Astrocyte of the cerebellum (primary cell): ENCODE measurements at regions not wholly inside any gene's neighbourhood (a gene's known extent, or its start where the extent isn't known, plus 50 kb on each side); places are given as distances from the start of the nearest gene placed in this dataset.
"Not testable (repeated sequence)": the region's sequence is repeated elsewhere in the genome, so short reads cannot be mapped to it uniquely, and the experiment has no call there.

Experiments used
- DNase-seq: peaks from one replicate; pipeline ENCODE4 v3.0.0-alpha.2; 2011; ENCODE audit warnings: low read depth
- H3K4me3 ChIP-seq: 2 replicates; pipeline ENCODE4 v1.5.1; 2011; ENCODE audit warnings: mild to moderate bottlenecking, low read depth, low read length, moderate library complexity
- in situ Hi-C: cut with HindIII; loops from 2 replicates; pipeline ENCODE4 v1.10.0; 2017; ENCODE audit warnings: low sequenced_read_pairs
- TF ChIP-seq, protein P1 (sequence below): IDR thresholded peaks from 2 replicates; pipeline ENCODE4 v1.5.1; 2012; ENCODE audit warnings: low read length, low read depth, moderate library complexity, mild to moderate bottlenecking; ENCODE audit errors: missing control alignments

GRCh38 chr7:67487316-67487715 lies 490.7 kb downstream of the TYW1 start:
- TF ChIP-seq, protein P1, sequence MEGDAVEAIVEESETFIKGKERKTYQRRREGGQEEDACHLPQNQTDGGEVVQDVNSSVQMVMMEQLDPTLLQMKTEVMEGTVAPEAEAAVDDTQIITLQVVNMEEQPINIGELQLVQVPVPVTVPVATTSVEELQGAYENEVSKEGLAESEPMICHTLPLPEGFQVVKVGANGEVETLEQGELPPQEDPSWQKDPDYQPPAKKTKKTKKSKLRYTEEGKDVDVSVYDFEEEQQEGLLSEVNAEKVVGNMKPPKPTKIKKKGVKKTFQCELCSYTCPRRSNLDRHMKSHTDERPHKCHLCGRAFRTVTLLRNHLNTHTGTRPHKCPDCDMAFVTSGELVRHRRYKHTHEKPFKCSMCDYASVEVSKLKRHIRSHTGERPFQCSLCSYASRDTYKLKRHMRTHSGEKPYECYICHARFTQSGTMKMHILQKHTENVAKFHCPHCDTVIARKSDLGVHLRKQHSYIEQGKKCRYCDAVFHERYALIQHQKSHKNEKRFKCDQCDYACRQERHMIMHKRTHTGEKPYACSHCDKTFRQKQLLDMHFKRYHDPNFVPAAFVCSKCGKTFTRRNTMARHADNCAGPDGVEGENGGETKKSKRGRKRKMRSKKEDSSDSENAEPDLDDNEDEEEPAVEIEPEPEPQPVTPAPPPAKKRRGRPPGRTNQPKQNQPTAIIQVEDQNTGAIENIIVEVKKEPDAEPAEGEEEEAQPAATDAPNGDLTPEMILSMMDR: no peak
- no peak for DNase-seq
- in situ Hi-C loops: no loop called here
- H3K4me3 ChIP-seq: no peak overlapping the region

DNA sequence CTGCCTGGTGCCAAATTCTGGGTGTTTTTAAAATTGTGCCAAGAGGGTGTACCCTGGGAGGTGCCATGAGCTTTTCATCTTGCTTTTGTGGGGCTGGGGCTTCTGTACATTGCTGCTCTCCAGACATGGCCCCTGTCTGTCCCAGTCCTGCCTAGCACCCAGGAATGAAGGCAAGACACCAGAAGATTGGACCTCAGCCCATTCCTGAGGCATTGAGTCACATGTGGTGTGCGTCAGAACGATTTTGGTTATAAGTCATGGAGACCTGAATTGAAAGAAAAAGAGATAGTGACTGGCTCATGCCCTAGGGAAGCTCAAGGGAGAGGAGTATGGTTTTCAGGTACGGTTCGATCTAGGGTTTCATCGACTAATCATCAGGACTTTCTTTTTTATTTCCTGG lies 493.2 kb downstream of the TYW1 start:
- TF ChIP-seq, protein P1: no peak
- in situ Hi-C loops: no loop called here
- no peak overlapping the region for H3K4me3 ChIP-seq

DNA sequence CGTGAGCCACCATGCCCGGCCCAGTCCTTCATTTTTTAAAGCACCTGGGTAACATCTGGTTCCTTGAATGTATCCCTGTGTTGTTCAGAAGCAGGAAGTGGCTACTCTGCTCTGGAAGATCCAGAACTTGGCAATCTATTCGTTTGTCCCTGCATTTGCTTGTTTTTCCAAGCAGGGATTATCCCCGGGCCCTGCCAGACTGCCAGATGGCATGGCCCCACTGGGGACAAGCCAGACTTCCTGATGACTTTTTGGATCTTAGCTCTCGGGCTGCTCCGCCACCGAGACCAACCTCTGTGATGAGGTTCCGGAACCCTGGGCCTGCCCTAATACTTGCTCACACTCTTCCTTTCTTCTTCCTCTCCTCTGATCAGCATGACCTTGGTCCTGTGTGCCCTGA lies 496.7 kb downstream of the TYW1 start:
- no peak for DNase-seq
- in situ Hi-C loops: no loop called here
- TF ChIP-seq, protein P1: no peak
- H3K4me3 ChIP-seq: no peak overlapping the region

More for the DNA sequence above, 493.2 kb downstream of the TYW1 start:
- DNase-seq: no peak

DNA sequence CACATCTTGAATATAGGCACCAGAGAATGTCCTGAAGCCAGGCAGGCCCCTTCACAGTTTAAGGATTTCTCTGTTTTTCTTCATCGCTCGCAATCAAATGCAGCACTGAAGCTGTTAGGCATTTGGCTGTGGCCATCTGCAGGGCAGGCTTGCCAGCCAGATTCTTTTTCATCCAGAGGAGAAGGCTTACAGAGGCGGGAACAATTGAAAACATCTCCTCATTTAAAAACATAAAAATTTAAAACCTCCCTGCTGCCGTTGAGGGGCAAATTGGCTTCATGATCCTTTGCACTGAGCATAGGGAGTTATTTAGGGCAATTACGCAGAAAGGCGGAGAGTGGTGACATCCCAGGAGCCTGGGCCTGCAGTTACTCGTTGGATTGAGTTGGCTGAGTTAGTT lies 500.0 kb downstream of the TYW1 start:
- DNase-seq: no peak
- in situ Hi-C loops: no loop called here
- TF ChIP-seq, protein P1: no peak
- H3K4me3 ChIP-seq: no peak overlapping the region

- H3K4me3 ChIP-seq, in situ Hi-C loops, DNase-seq: not testable (repeated sequence)
Observed at GRCh38 chr7:67497914-67498313, 501.3 kb downstream of the TYW1 start.

- in situ Hi-C loops: no loop called here
- no peak for DNase-seq
- TF ChIP-seq, protein P1: no peak
- no peak overlapping the region for H3K4me3 ChIP-seq
Observed at GRCh38 chr7:67502929-67503328, 506.3 kb downstream of the TYW1 start.

GRCh38 chr7:67505449-67505848 lies 508.8 kb downstream of the TYW1 start:
- TF ChIP-seq, protein P1: no peak
- no peak for DNase-seq
- in situ Hi-C loops: no loop called here
- no peak overlapping the region for H3K4me3 ChIP-seq
